ENCODE measurements at regions not wholly inside any gene's neighbourhood (a gene's known extent, or its start where the extent isn't known, plus 50 kb on each side); places are given as distances from the start of the nearest gene placed in this dataset.
"Not testable (repeated sequence)": the region's sequence is repeated elsewhere in the genome, so short reads cannot be mapped to it uniquely, and the experiment has no call there.

DNA sequence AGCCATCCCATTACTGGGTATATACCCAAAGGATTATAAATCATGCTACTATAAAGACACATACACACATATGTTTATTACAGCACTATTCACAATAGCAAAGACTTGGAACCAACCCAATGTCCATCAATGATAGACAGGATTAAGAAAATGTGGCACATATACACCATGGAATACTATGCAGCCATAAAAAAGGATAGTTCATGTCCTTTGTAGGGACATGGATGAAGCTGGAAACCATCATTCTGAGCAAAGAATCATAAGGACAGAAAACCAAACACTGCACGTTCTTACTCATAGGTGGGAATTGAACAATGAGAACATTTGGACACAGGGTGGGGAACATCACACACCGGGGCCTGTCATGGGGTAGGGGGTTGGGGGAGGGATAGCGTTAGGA is 60.3 kb upstream of the NMU start:
- POLR2A ChIA-PET; H3K27me3 ChIP-seq (ENCODE audit: control insufficient read depth, insufficient read depth, low read length); CTCF ChIA-PET; H3K27ac ChIP-seq (ENCODE audit: low read depth, low read length); DNase-seq (ENCODE audit: low read depth, low spot score); H3K9me3 ChIP-seq (ENCODE audit: control insufficient read depth, insufficient read depth, low read length); H3K4me3 ChIP-seq (ENCODE audit: low read depth, low read length): not testable (repeated sequence)

DNA sequence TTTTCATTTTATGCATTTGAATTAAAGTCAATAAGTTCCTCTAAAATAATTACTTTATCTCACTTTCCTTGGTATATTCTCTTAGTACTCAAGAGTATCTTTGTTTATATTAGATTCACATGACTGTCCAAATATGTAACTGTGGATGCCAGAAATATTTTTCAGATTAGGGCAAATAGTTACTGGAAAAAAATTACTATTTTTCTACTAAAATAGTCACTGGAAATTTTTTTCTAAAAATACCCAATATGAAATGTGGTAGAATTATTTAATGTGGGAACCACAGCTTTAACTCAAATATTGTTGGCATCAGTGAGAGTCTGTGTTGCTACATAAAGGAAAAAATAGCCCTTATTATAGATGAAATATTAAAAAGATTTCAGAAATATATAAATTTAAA is 70.4 kb upstream of the NMU start:
- CTCF ChIA-PET, result no interaction called here
- Histone ChIP-seq H3K4me3 (ENCODE audit: low read depth, low read length) (no peak overlapping the region), H3K27me3 (ENCODE audit: control insufficient read depth, insufficient read depth, low read length) (no peaks in the 10 kb centered on the region), H3K9me3 (ENCODE audit: control insufficient read depth, insufficient read depth, low read length) (no peaks in the 10 kb centered on the region), H3K27ac (ENCODE audit: low read depth, low read length) (no peak overlapping the region)
- POLR2A ChIA-PET, result no interaction called here
- no peak for DNase-seq (ENCODE audit: low read depth, low spot score)
- TF ChIP-seq, protein P1, sequence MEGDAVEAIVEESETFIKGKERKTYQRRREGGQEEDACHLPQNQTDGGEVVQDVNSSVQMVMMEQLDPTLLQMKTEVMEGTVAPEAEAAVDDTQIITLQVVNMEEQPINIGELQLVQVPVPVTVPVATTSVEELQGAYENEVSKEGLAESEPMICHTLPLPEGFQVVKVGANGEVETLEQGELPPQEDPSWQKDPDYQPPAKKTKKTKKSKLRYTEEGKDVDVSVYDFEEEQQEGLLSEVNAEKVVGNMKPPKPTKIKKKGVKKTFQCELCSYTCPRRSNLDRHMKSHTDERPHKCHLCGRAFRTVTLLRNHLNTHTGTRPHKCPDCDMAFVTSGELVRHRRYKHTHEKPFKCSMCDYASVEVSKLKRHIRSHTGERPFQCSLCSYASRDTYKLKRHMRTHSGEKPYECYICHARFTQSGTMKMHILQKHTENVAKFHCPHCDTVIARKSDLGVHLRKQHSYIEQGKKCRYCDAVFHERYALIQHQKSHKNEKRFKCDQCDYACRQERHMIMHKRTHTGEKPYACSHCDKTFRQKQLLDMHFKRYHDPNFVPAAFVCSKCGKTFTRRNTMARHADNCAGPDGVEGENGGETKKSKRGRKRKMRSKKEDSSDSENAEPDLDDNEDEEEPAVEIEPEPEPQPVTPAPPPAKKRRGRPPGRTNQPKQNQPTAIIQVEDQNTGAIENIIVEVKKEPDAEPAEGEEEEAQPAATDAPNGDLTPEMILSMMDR (IDR thresholded peaks at IDR 0.05; ENCODE audit: low read depth, low read length), result no peak

DNA sequence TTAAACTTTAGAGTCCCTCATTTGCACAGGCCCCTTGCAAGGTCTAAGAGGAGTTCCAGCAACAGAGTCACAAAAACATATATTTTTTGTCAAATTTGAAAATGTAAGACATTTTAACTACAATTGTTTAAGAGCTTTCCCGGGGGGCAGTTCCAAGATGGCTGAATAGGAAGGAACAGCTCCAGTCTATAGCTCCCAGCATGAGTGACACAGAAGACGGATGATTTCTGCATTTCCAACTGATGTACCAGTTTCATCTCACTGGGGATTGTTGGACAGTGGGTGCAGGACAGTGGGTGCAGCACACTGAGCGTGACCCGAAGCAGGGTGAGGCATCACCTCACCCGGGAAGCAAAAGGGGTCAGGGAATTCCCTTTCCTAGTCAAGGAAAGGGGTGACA is 71.4 kb upstream of the NMU start:
- Histone ChIP-seq H3K27me3 (ENCODE audit: control insufficient read depth, insufficient read depth, low read length) (no peaks in the 10 kb centered on the region), H3K4me3 (ENCODE audit: low read depth, low read length) (no peak overlapping the region), H3K9me3 (ENCODE audit: control insufficient read depth, insufficient read depth, low read length) (no peaks in the 10 kb centered on the region), H3K27ac (ENCODE audit: low read depth, low read length) (no peak overlapping the region)
- TF ChIP-seq, protein P1 (IDR thresholded peaks at IDR 0.05; ENCODE audit: low read depth, low read length), result no peak
- POLR2A ChIA-PET, result no interaction called here
- CTCF ChIA-PET, result no interaction called here
- DNase-seq (ENCODE audit: low read depth, low spot score), result no peak

DNA sequence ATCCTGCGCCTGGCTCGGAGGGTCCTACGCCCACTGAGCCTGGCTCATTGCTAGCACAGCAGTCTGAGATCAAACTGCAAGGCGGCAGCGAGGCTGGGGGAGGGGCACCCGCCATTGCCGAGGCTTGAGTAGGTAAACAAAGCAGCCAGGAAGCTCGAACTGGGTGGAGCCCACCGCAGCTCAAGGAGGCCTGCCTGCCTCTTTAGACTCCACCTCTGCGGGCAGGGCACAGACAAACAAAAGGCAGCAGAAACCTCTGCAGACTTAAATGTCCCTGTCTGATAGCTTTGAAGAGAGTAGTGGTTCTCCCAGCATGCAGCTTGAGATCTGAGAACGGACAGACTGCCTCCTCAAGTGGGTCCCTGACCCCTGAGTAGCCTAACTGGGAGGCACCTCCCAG is 71.9 kb upstream of the NMU start:
- POLR2A ChIA-PET; H3K27me3 ChIP-seq (ENCODE audit: control insufficient read depth, insufficient read depth, low read length); CTCF ChIA-PET: not testable (repeated sequence)

DNA sequence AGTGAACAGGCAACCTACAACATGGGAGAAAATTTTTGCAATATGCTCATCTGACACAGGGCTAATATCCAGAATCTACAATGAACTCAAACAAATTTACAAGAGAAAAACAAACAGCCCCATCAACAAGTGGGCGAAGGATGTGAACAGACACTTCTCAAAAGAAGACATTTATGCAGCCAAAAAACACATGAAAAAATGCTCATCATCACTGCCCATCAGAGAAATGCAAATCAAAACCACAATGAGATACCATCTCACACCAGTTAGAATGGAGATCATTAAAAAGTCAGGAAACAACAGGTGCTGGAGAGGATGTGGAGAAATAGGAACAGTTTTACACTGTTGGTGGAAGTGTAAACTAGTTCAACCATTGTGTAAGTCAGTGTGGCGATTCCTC is 76.7 kb upstream of the NMU start:
- H3K9me3 ChIP-seq (ENCODE audit: control insufficient read depth, insufficient read depth, low read length); POLR2A ChIA-PET; H3K27me3 ChIP-seq (ENCODE audit: control insufficient read depth, insufficient read depth, low read length); DNase-seq (ENCODE audit: low read depth, low spot score); H3K27ac ChIP-seq (ENCODE audit: low read depth, low read length); CTCF ChIA-PET; H3K4me3 ChIP-seq (ENCODE audit: low read depth, low read length): not testable (repeated sequence)

More for the DNA sequence above, 71.9 kb upstream of the NMU start:
- not testable (repeated sequence) for DNase-seq (ENCODE audit: low read depth, low spot score); H3K9me3 ChIP-seq (ENCODE audit: control insufficient read depth, insufficient read depth, low read length); H3K27ac ChIP-seq (ENCODE audit: low read depth, low read length); H3K4me3 ChIP-seq (ENCODE audit: low read depth, low read length)

DNA sequence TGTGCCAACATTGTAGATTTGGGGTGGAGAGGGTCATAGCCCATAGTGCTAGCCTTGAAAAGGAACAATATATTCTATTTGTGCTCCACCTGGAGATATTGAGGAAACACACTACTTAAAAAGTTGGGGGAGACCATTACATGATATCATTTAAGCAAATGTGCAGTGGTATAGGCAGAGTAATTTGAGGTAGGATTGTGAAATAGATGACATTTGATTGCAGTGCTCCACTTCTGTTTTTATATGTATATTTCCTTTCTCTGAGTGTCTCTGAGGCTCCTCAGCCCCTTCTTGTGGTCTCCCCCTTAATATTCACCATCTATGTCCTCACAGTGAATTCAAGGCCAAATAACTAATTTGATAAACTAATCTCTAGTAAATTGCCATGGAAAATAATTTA is 85.6 kb upstream of the NMU start:
- no peak overlapping the region for H3K4me3 ChIP-seq (ENCODE audit: low read depth, low read length)
- TF ChIP-seq, protein P1 (IDR thresholded peaks at IDR 0.05; ENCODE audit: low read depth, low read length), result no peak
- no peaks in the 10 kb centered on the region for H3K27me3 ChIP-seq (ENCODE audit: control insufficient read depth, insufficient read depth, low read length)
- DNase-seq (ENCODE audit: low read depth, low spot score), result no peak
- POLR2A ChIA-PET, result no interaction called here
- no peak overlapping the region for H3K27ac ChIP-seq (ENCODE audit: low read depth, low read length)
- H3K9me3 ChIP-seq (ENCODE audit: control insufficient read depth, insufficient read depth, low read length), result no peaks in the 10 kb centered on the region
- CTCF ChIA-PET, result no interaction called here

DNA sequence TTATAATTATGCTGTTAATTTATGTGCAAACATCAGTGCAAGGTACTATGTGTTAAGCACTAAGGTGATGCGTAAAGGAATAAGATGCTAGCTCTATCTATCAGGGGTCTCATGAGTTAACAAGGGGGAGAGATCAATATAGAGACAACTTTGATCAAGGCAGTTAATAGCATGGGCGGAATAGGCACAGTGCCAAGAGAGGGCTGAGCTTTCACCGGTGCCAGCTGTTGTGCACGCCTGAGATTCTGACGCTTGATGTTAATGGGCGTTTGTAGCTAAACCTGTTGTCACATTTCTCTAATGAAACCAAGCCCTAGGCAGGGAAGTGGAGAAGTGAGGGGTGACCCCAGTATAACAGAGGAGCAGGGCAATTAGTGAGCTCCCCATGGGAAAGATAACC is 86.0 kb upstream of the NMU start:
- no peaks in the 10 kb centered on the region for H3K27me3 ChIP-seq (ENCODE audit: control insufficient read depth, insufficient read depth, low read length)
- TF ChIP-seq, protein P1 (IDR thresholded peaks at IDR 0.05; ENCODE audit: low read depth, low read length), result no peak
- H3K27ac ChIP-seq (ENCODE audit: low read depth, low read length), result no peak overlapping the region
- no peak overlapping the region for H3K4me3 ChIP-seq (ENCODE audit: low read depth, low read length)
- CTCF ChIA-PET, result no interaction called here
- POLR2A ChIA-PET, result no interaction called here
- H3K9me3 ChIP-seq (ENCODE audit: control insufficient read depth, insufficient read depth, low read length), result no peaks in the 10 kb centered on the region
- no peak for DNase-seq (ENCODE audit: low read depth, low spot score)
